Fibroblast of peridontal ligament (primary cell): ENCODE measurements at regions not wholly inside any gene's neighbourhood (a gene's known extent, or its start where the extent isn't known, plus 50 kb on each side); places are given as distances from the start of the nearest gene placed in this dataset.
A peak's percentile ranks its signal among the peaks of the same experiment; 100 is the strongest.

Experiments
- DNase-seq: peaks from one replicate; pipeline ENCODE4 v3.0.0-alpha.2; 2010; ENCODE audit errors: extremely low read depth

DNA sequence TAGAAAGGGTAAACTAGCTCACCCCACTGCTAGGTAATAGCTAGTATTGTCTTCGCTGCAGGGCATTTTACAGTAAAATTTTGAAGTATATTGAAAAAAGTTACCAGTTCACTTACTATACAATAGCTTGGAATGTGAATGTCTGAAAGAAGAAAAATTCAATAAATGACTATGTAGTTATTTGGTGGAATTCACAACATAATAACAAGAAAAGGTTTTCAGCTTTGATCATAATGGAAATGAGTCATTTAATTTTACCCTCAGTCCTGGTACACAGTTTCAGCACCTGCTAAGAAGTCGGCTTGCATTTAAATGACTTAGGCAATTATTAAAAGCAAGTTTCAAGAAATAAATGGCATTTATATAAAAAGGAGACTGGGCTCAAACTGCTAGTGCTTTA, 90.4 kb downstream of the NUP35 start:
- no peak for DNase-seq

- no peak for DNase-seq
Observed at GRCh38 chr2:183215917-183216316, 91.7 kb downstream of the NUP35 start.

- DNase-seq, result no peak
Observed at GRCh38 chr2:183219888-183220287, 95.6 kb downstream of the NUP35 start.

- DNase-seq, result no peak
Observed at GRCh38 chr2:183222751-183223150, 98.5 kb downstream of the NUP35 start.

DNA sequence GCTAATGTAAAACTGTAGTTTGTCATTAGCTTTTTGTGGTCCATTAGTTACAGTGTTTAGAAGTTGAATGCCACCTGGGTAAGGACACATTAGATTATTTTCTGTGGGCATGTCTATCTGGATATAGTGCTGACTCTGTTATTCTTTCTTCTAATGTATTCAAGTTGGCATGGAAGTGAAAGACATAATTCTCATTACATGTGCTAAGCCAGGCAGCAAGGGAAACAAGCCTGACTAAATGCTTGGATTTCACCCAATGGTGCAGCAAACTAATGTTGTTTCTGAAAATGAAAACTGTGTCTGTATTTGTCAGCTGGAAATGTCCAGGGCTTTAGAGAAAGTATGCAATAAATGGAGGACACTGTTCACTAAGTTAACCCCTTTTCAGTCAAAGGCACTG, 100.7 kb downstream of the NUP35 start:
- peak; percentile 65 for DNase-seq

- no peak for DNase-seq
Observed at GRCh38 chr2:183227176-183227575, 102.9 kb downstream of the NUP35 start.

GRCh38 chr2:183229386-183229785, 105.1 kb downstream of the NUP35 start:
- peak; percentile 66 for DNase-seq

GRCh38 chr2:183232161-183232865, 108.1 kb downstream of the NUP35 start:
- DNase-seq, result peak; percentile 46

DNA sequence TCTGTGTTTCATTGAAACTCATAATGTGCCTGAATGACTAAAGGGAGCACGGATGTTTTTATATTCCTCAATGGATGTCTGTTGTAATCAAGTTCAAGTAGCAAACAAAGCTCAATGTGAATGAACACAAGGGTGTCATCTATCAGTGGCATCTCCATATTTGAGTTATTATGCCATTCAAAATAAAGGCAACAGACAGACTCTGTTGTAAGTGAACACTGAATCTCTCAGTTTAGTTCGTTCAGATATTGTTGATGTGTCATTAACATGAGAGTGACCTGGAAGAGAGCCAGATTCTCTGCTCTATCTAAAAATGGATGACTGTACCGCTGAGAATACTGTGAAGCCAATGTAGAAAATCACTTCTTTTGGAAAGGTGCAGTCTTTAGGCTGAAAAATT, 118.7 kb downstream of the NUP35 start:
- no peak for DNase-seq

DNA sequence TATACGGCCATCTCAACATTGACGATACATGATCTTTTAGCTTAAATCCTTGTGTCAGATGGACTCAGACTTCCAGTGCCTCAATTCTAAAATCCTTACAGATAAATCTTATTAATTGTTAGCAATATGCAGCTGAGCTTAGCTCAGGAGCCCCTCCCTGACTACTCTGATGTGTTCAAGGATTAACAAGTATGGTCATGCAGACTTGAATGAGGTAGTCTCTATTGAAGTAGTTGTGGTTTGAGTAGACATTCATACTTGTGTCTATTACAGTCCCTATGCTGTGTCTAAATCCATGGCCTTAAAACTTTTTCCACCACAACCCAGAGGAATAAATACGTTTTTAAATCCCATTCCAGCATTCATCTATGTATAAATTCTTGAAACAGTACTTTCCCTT, 119.5 kb downstream of the NUP35 start:
- no peak for DNase-seq

GRCh38 chr2:183244300-183244844, 120.1 kb downstream of the NUP35 start:
- DNase-seq, result no peak

DNA sequence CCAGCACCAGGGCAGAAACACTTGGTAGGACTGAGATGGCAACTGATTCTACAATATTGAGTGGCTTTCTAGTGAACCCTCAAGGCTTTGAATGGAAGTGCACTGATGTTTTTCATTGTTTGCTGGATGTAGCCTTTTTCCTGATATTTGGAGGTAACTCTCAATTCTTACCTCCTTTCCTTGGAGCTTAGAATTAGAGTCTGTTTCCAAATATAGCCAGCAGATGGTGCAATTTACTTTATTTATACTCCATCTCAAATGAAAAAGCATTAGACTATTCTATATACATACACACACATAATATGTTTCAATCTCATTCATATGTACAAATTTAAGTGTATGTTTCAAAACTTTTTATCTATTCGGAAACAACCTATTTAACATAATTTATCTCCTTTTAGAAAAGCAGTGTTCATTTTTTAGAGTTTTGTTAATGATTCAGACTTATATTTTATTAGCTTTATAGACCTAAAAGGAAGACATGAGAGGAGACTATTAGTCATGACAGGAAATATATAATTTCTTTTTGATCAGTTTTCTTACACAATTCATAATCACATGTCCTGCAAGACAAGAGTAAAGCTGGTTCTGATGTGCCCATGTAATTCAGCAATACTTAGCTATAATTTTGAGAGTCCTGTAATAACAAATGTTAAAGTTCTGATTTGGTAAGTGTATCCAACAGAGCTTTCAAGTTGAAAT, 124.8 kb downstream of the NUP35 start:
- DNase-seq, result peak; percentile 62

GRCh38 chr2:183250061-183250460, 125.8 kb downstream of the NUP35 start:
- DNase-seq, result no peak

GRCh38 chr2:183250472-183250871, 126.2 kb downstream of the NUP35 start:
- no peak for DNase-seq

GRCh38 chr2:183253441-183254130, 129.3 kb downstream of the NUP35 start:
- no peak for DNase-seq

GRCh38 chr2:183255411-183255810, 131.2 kb downstream of the NUP35 start:
- no peak for DNase-seq

DNA sequence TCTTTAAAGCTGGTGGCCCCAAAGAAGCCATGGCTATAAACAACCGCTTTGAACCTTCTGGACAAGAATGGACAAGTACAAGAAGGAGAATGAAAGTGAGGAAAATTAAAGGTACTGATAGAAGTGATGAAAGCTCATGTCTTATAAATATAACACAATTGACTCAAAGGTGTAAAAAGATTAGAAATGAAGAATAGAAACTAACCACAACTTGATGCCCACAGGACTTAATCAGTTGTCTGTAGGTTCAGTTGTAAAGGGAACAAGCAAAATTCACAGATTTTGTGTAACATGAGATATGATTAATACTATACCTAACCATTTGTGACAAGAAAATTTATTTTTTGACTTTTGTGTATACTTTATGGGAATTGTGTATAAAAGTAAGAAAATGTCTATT, 135.7 kb downstream of the NUP35 start:
- no peak for DNase-seq

DNA sequence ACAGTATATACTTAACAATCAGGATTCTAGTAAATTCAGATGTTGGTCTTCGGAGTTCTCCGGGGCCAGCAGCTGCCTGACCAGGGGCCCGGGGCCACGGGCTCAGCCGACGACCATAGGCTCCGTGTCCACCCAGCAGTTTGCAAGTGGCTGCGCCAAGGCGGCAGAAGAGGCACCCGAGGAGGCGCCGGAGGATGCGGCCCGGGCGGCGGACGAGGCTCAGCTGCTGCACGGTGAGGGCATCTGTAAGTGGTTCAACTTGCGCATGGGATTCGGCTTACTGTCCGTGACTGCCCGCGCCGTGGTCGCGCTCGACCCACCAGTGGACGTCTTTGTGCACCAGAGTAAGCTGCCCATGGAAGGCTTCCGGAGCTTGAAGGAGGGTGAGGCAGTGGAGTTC, 136.3 kb downstream of the NUP35 start:
- no peak for DNase-seq

DNA sequence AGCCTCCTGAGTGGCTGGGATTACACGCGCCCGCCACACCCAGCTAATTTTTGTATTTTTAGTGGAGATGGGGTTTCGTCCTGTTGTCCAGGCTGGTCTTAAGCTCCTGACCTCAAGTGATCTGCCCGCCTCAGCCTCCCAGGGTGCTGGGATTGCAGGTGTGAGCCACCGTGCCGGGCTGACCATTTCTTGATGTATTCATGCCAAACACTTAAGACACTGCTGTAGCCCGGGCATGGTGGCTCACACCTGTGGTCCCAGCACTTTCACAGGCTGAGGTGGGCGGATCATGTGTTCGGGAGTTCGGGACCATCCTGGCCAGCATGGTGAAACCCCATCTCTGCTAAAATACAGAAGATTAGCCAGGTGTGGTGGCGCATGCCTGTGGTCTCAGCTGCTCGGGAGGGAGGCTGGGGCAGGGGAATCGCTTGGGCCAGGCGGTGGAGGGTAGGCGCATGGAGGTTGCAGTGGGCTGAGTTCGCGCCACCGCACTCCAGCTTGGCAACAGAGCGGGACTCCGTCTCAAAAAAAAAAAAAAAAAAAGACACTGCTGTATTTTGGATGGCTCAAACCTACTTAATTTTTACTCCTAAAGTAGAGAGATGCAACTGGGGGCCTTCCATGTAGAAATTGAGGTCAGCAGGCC, 140.8 kb downstream of the NUP35 start:
- DNase-seq, result no peak

DNA sequence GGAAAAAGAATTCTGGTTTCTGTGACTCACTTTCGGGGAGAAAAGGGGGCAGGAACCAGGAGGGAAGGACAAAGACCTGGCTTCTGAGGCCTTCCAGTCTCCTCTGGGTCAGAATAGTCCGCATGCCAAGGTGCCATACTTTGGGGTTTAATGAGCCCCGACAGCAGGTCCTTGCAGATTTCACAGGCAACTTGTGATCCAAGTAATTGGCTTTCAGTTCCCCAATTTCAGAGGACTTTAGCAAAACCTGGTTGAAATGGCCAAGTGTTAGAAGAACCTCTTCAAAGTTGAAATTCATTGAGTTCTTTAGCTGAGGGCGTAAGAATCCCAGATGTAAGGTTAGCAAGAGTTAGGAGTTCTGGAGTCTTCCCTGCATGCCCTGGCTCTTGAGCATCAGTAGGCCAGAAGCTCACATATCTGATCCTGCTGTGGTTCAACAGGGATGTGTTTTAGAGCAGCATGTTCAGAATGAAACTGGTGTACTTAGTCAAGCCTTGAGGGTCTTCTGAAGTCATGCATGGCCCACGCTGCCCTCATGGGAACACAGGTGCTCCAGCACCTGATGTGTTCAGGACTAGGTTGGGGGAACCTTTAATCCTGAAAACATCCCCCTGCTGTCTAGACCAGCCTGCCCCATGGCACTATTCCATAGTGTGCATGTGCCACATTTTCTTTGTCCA, 143.0 kb downstream of the NUP35 start:
- no peak for DNase-seq

DNA sequence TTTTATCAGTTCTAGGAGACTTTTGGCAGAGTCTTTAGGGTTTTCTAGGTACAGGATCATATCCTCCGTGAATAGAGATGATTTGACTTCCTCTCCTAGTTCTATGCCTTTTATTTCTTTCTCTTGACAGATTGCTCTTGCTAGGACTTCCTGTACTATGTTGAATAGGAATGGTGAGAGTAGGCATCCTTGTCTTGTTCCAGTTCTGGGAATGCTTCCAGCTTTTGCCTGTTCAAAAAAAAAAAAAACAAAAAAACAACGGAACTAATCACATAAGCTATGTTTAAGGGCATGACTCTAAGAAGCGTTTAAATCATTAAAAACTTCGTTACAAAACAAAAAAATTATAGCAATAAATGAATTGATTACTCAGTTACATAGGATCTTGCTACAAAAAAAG, 145.7 kb downstream of the NUP35 start:
- DNase-seq, result peak; percentile 41

DNA sequence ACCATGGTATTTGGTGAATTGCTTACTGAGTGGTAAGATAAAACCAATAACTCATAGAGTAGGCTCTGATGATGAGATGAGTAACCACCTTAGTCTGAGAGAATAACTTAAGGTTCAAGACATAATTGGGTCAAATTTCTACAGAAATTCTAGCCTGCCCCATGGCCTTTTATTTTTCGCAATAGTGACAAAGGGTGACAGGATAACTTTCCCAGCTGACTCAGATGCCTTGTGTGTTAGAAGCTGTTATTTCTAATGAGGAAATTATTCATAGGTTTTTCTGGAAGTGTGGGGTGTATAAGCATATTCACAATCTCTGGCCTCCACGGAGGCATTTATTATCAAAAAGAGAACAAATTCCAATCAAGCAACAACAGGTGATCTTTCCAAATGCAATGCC, 159.0 kb downstream of the NUP35 start:
- DNase-seq, result no peak
